T-helper 2 cell treated with Interferon-gamma antibody and Interleukin-4, amounts not matched to agents 100 ng/mL and 5 ng/mL, for 36 hours (primary cell): ENCODE measurements at regions not wholly inside any gene's neighbourhood (a gene's known extent, or its start where the extent isn't known, plus 50 kb on each side); places are given as distances from the start of the nearest gene placed in this dataset.

Source experiments
- intact Hi-C: fragments of 100-400 bp; cut with micrococcal nuclease; formaldehyde crosslinking; loops from one replicate; pipeline ENCODE4 v1.15.1; 2023

GRCh38 chr11:95451261-95451660, 220.3 kb upstream of the SESN3 start:
- intact Hi-C loops, result no loop called here

- intact Hi-C loops, result no loop called here
Measured at GRCh38 chr11:95450547-95451123, 219.6 kb upstream of the SESN3 start.

GRCh38 chr11:95445746-95446333, 214.8 kb upstream of the SESN3 start:
- intact Hi-C loops, result loop anchor here (10.0 kb wide), 1 partner anchor 259 kb away; no protein-coding TSS in a partner anchor

- intact Hi-C loops, result loop anchor here (10.0 kb wide), 1 partner anchor 260 kb away; no protein-coding TSS in a partner anchor
Measured at GRCh38 chr11:95444309-95445241, 213.6 kb upstream of the SESN3 start.

GRCh38 chr11:95443386-95443785, 212.4 kb upstream of the SESN3 start:
- intact Hi-C loops, result loop anchor here (10.0 kb wide), 1 partner anchor 261 kb away; no protein-coding TSS in a partner anchor

GRCh38 chr11:95442531-95443050, 211.6 kb upstream of the SESN3 start:
- intact Hi-C loops, result loop anchor here (10.0 kb wide), 1 partner anchor 262 kb away; no protein-coding TSS in a partner anchor

GRCh38 chr11:95435628-95436353, 204.8 kb upstream of the SESN3 start:
- intact Hi-C loops, result no loop called here

GRCh38 chr11:95435192-95435591, 204.2 kb upstream of the SESN3 start:
- intact Hi-C loops, result no loop called here

GRCh38 chr11:95434489-95435057, 203.6 kb upstream of the SESN3 start:
- intact Hi-C loops, result no loop called here

GRCh38 chr11:95434009-95434408, 203.0 kb upstream of the SESN3 start:
- intact Hi-C loops, result no loop called here

- intact Hi-C loops, result no loop called here
Measured at GRCh38 chr11:95432714-95433503, 201.9 kb upstream of the SESN3 start.

GRCh38 chr11:95429376-95429907, 198.4 kb upstream of the SESN3 start:
- intact Hi-C loops, result no loop called here

- intact Hi-C loops, result no loop called here
Measured at GRCh38 chr11:95426823-95427462, 195.9 kb upstream of the SESN3 start.

GRCh38 chr11:95419915-95420314, 188.9 kb upstream of the SESN3 start:
- intact Hi-C loops, result no loop called here

GRCh38 chr11:95418916-95419315, 187.9 kb upstream of the SESN3 start:
- intact Hi-C loops, result no loop called here

- intact Hi-C loops, result no loop called here
Measured at GRCh38 chr11:95417832-95418231, 186.8 kb upstream of the SESN3 start.

GRCh38 chr11:95415837-95416304, 184.9 kb upstream of the SESN3 start:
- intact Hi-C loops, result no loop called here

- intact Hi-C loops, result no loop called here
Measured at GRCh38 chr11:95414217-95414616, 183.2 kb upstream of the SESN3 start.

GRCh38 chr11:95413761-95414160, 182.8 kb upstream of the SESN3 start:
- intact Hi-C loops, result no loop called here
